NCI-H774 (cell line): ENCODE measurements at regions not wholly inside any gene's neighbourhood (a gene's known extent, or its start where the extent isn't known, plus 50 kb on each side); places are given as distances from the start of the nearest gene placed in this dataset.
"Not testable (repeated sequence)": the region's sequence is repeated elsewhere in the genome, so short reads cannot be mapped to it uniquely, and the experiment has no call there.

Source experiments
- DNase-seq: peaks from one replicate; lab custom pipeline; 2025; lab: John Stamatoyannopoulos, UW

DNA sequence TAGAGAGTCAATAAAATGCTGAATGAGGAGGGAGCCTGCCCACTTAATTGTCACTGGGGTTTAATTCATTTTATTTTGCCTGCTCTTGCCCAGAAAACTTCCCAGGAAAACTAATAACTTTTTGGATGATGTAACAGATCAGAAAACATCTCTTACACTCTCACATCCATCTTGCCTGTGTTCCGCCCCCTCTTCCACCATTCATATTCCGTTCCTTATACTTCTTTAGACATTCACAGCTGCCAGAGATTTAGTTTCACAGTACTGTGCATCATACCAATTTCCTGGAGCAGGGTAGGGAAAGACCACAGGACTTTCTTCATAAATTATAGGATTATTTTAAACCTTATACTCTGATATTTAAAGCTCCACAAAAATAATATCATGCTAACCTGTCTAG is 776.1 kb upstream of the SOX11 start:
- no peak for DNase-seq

- DNase-seq: no peak
These were observed 761.5 kb upstream of the SOX11 start for GRCh38 chr2:4930704-4931103.

- no peak for DNase-seq
These were observed 760.3 kb upstream of the SOX11 start for GRCh38 chr2:4931721-4932365.

- DNase-seq: not testable (repeated sequence)
These were observed 756.9 kb upstream of the SOX11 start for GRCh38 chr2:4935291-4935690.

DNA sequence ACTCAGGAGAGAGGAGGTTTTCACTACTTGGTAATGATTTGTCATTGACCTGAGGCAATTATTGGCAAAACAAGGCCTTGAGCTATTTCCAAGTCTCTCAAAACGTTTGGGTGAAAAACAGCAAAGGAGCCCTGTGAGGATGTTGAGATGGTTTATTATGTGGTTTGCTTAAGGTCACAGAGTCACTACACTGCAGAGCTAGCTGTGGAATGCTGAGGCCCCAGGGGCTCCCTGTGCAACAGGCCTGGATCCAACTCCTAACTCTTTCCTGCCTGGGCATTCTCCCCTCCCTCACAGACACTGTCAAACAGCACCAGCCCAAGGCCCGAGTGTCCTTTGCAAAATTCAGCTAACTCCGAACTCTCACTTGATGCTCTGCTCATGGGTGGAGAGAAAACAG is 754.6 kb upstream of the SOX11 start:
- no peak for DNase-seq

DNA sequence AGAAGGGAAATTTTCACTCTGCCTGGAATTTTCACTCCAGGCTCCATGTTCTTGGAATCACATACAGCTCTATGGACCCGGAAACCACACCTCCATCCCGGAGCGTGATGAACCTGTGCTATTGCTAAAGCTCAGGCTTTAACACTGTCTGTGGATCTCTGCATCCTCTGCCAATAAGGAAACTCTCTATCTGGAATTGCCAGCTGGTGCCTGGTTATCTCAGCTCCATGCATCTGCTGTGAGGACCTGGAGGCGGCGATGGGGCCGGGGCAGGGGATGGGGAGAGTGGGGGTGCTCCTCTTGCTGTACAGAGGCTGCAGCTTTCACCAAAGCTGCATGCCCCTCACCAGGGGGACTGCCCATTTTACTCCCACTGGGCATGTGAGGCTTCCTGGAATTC is 754.0 kb upstream of the SOX11 start:
- DNase-seq: no peak

GRCh38 chr2:4942441-4942840 is 749.7 kb upstream of the SOX11 start:
- DNase-seq: no peak

DNA sequence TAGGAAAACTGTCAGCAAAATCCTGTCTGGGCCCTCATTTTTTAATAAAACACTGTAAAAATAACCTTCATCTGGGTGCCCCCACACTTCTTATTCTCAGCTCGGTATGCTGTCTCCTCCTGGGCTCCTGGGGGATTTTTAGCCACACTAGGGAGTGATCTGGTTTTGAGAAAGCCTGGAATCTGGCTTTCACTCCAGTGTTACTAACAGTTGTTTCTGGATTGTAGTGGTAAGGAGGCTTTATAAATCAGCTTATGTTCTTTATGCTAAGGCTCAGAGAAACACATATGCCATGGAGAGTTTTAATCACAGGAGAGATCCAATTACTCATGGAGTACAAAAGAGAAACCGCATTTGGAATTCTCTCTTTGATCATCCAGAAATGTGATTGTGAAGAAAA is 744.3 kb upstream of the SOX11 start:
- DNase-seq: no peak

GRCh38 chr2:4951368-4951767 is 740.8 kb upstream of the SOX11 start:
- no peak for DNase-seq

DNA sequence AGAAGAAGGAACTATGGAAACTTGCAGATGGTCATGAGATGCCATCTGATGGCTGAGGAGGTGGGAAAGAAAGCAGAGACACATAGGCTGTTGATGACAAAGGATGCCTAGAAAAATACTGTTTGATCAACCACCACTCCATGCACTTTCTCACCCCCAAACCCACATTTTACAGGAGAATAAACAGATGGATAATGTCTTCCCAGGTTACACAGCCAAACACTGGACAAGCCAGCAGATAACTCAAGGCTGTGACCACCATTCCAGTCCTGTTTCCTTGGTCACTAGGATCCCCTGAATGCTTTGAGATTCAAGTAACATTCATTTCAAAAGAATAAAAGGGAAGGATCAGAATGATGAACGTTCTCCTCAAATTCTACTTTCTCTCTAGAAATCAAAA is 733.0 kb upstream of the SOX11 start:
- DNase-seq: no peak

DNA sequence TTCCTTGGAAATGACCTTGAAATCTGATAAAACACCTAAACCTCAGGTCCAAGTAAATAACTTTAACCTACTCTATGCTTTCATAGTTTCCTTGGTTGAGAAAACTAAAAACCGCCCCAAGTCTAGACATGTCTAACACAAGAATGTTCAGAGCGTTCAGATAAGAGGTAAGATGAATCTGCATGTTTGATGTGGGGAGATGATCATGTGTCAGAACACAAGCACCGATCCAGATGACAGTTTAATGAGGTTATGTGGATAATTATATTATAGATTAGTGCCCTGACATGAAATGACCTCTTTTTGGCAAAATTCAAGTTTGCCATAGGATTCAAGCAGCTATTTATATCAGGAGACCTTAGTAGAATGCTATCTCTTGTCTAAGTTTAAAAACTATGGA is 729.8 kb upstream of the SOX11 start:
- DNase-seq: no peak

GRCh38 chr2:4963106-4963505 is 729.1 kb upstream of the SOX11 start:
- DNase-seq: no peak

DNA sequence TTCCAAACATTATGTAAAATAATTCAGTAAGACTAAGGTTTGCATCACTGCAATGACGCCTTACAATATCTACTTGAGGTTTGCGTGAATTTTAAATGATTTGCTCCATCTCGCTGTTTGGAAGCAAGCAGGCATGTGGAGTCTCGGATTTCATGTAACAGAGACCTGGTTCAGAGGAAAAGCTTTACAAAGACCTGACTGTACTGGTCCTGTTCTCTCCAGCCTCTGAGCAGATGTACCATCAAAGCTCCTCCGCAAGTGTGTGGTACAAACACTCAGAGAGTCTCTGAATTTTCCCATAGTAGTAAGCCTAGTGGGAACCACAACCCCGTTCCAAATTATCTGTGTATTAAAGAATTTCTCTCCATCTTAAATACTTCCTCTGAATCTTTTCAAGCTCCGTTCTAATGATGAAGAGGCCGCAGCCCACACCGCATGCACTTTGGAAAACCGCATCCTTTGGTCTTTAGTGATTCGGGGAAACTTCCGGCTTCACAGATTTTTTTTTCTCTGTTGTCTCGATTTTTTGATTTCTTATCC is 728.1 kb upstream of the SOX11 start:
- DNase-seq: no peak

DNA sequence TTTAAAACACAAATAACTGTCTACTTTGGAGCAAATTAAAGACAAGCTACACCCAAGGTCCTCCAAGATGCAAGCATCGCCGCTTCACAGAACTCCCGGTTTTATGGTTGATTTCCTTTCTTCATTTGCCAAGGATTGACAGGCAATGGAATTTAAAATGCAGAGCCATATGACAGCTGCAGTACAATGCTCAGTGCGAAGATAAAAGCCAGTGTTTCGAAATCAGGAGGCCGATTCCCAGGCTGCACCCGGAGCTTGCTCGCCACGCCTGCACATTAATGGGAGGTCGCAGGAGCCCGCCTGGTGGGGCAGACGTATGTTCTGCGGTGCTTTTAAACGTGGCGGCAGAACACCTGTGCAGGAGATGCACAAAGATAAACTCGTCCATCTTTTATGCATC is 727.6 kb upstream of the SOX11 start:
- DNase-seq: no peak

DNA sequence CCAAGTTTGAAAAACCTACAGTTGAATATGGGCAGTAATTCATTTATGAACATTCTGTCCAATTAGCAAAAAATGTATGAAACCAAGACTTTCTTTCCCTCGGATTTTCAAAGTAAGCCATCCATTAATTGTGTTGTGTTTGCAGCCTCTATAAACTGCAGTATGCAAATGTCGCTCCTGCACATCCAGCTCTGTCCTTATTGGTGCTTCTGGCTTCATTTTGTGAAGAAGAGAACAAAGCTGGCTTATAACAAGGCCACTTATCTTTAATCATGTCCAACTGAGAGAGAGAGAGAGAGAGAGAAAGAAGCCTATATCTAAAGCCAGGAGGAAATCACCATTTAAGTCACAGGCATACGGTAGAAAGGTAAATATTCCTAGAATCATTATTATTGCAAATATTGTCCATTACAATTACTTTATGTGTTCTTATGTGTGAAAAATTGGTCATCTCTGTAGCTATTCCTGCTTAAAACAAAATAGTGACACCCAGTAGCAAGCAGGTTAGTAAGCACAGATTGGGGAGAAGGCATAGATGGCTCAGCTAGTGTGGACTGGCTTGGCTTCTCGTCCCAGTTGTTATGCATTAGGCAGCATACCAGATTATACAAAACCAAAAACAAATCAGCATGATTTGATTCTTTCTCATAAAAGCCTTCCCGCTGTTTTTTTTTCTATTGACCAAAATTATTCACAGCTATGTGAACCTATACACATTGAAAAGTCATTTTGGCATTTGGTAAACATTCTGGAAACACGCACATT is 726.4 kb upstream of the SOX11 start:
- DNase-seq: no peak

DNA sequence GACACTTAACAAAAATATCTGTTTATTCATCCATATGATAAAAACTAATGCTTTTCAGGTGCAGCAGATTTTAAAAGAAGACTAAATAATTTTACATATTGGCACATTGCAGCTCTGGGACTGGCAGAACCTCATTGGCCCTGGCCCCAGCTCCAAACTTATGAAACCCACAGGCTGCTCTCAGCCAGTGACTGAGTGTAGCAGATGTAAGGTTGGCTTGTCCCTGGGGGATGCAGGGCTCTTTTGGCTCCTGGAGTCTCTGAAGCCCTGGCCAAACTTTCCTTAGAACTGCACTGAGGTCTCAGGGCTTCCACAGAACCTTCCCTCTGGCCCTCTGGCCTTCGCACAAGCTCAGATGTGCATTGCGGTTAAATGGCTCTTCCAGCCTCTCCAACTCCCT is 725.0 kb upstream of the SOX11 start:
- DNase-seq: no peak

DNA sequence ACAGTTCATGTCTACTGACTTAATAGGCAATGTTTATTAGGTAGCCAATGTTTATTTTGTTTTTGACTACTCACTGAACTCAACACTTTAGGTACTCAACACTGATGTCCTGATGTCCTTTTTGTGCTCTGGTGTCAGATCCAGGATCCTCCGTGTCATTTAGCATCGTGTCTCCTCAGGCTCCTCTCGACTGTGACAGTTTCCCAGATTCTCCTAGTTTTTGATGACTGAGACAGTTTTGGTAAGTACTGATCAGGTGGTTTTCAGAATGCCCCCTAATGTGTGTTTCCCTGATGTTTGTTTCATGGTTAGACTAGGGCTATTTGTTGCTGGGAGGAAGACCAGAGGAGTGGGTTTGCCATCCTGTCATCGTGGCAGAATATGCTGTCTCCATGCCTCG is 719.7 kb upstream of the SOX11 start:
- DNase-seq: no peak

GRCh38 chr2:4973354-4973753 is 718.8 kb upstream of the SOX11 start:
- no peak for DNase-seq

- no peak for DNase-seq
These were observed 718.2 kb upstream of the SOX11 start for GRCh38 chr2:4973973-4974372.

DNA sequence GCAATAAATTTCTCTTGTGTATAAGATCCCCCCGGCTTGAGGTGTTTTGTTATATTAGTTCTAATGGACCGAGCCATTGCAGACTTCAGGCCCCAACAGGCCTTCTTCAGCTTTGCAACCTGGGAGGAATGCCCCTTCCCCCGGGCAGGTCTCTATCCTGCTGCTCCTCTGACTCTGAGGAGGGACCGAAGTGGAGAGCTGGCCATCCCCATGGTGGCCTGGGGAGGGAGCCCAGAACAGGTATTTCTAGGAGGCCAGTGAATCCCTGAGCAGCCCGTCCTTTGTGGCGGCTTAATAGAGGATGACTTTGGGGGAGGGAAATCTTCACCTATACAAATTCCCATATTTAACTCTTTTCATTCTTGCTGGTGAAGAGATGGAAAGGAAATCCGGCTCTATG is 715.8 kb upstream of the SOX11 start:
- no peak for DNase-seq

DNA sequence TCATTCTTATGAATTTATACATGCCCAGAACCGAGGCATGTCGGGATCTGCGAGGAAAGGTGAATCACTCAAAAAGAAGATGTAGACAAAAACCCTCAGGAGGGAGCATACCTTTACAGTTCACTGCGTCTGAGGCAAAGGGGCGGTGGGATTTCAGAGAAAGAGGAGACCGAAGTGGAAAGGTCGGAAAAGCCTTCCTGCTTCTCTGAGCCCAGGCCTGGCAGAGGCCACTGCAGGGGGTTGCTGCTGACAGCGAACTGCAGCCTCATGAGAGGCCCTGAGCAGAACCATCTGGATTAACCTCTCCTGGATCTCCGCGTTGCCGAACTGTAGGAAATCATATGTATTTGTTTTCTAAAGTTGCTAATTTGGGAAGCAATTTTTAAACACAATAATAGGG is 713.1 kb upstream of the SOX11 start:
- no peak for DNase-seq

- no peak for DNase-seq
These were observed 711.2 kb upstream of the SOX11 start for GRCh38 chr2:4980995-4981394.

GRCh38 chr2:4981802-4982409 is 710.3 kb upstream of the SOX11 start:
- no peak for DNase-seq
